ENCODE measurements at regions not wholly inside any gene's neighbourhood (a gene's known extent, or its start where the extent isn't known, plus 50 kb on each side); places are given as distances from the start of the nearest gene placed in this dataset.

DNA sequence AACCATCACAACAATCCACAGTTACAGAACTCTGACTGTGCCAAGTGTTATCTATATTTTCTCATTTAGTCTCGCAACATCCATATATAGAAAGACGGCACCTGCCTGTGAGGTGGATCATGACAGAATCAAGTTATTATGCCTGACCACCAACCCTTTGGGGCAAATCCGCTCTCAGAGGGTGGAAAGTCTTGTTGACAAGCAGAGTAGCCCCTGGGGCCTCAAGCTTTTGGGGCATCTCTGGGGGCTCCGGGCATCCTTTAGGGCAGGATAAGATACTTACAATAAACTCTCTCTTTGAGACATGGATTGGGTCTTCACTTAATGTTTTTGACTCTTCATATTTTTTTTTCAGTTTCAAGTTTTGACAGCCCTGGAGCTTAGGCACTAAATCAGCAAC lies 150.5 kb upstream of the NAV2 start:
- H3K4me1 Mint-ChIP-seq: no peaks in the 10 kb centered on the region
- H3K27ac Mint-ChIP-seq: no peak overlapping the region
- H3K36me3 Mint-ChIP-seq: no peaks in the 10 kb centered on the region
- H3K27me3 Mint-ChIP-seq: peaks cover 1% of the 10 kb centered on the region
- no peaks in the 10 kb centered on the region for H3K9me3 Mint-ChIP-seq
- no peak overlapping the region for H3K4me3 Mint-ChIP-seq

DNA sequence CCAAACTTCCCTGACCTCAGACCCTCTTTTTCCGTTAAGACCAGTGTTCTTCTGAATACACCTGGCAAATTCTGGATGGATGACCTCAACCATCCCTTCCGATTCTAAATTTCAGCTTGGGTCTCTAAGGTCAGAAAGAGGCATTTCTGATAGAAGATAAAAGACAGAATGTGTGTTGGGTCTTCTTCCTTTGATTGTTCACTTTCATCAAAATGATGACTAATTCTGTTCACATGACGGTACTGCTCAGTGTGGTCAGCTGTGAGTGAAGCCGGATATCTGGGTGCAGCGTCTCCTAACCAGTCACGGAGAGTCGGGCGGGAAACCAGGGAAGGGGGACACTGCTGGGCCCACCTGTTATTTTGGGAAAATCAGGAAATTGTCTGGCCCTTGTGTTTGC lies 151.6 kb upstream of the NAV2 start:
- peaks cover 2% of the 10 kb centered on the region for H3K27me3 Mint-ChIP-seq
- H3K4me1 Mint-ChIP-seq: no peaks in the 10 kb centered on the region
- H3K4me3 Mint-ChIP-seq: no peak overlapping the region
- no peaks in the 10 kb centered on the region for H3K36me3 Mint-ChIP-seq
- H3K27ac Mint-ChIP-seq: no peak overlapping the region
- no peaks in the 10 kb centered on the region for H3K9me3 Mint-ChIP-seq

DNA sequence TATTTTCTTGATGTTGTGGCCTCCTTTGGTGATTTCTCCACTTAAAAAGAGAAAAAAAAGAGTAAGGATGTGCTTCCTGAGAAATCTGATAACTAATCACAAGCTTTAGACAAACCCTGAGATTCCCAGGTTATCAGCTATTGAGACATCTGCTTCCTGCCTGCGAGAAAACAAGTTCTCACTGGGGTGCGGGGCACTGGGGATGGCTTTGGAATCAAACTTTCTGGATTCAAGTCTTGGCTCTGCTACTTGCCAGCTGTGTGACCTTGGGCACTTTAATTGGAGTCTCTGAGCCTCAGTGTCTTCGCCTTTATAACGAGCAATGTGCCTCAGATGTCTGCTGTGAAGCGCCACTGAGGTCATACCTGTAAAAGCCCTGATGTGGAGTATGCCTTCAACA lies 152.5 kb upstream of the NAV2 start:
- Mint-ChIP-seq H3K36me3 (no peaks in the 10 kb centered on the region), H3K4me1 (no peaks in the 10 kb centered on the region), H3K27me3 (peaks cover 4% of the 10 kb centered on the region), H3K9me3 (no peaks in the 10 kb centered on the region), H3K27ac (no peak overlapping the region), H3K4me3 (no peak overlapping the region)

DNA sequence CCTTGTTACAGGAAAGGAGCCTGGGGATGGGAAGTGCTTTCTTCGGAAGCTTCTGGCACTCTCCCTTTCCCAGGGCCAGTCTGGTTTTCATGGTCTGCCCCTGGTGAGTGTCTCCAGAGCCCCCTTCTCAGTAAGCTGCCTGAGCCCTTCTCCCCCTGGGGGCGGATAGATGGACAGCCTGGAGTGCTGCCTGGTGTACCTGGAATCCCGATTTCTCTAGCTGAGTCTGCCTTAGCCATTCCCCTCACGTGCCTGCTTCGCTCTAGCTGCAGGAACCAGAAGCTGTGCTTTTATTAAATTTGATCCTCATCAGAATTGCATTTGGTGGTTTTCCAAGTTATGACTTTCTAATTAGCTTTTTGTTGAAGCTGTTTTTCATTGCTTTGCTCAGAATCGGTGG lies 152.9 kb upstream of the NAV2 start:
- H3K27ac Mint-ChIP-seq: no peak overlapping the region
- H3K4me1 Mint-ChIP-seq: no peaks in the 10 kb centered on the region
- H3K9me3 Mint-ChIP-seq: no peaks in the 10 kb centered on the region
- no peaks in the 10 kb centered on the region for H3K36me3 Mint-ChIP-seq
- peaks cover 4% of the 10 kb centered on the region for H3K27me3 Mint-ChIP-seq
- H3K4me3 Mint-ChIP-seq: no peak overlapping the region

DNA sequence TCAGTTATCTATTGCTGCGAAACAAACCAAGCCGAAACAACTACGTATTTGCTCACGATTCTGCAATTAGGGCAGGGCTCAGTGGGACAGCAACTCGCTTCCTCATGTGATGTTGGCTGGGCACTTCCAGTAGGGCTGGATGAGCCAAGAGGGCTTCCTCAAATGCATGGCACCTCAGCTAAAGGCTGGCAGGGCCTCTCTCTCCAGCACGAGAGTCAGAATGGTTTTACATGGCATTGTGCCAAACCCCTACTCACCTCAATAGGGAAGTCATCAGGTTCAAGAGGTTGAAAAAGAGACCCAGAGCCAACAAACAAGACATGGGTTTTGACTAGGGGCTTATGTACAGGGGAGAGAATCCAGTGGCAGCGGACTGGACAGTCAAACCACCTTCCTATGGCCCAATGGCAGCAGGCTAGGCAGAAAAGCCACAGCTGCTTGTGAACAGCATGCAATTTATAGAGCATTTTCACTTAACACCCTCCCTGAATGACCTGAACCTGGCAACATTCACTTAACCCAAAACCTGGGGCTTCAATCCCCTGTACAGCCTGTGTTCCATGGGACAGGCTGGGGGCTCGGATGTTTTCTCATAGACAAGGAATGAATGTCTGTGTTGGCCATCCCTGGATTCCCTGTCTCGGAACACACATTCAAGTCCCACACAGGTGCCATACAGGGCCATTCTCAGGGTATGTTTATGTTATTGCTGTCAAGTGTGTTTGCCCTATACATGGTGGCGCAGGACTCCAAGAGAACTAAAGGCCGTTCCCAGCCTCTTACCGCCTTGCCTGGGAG lies 154.2 kb upstream of the NAV2 start:
- Mint-ChIP-seq H3K4me1 (no peaks in the 10 kb centered on the region), H3K36me3 (no peaks in the 10 kb centered on the region), H3K9me3 (no peaks in the 10 kb centered on the region), H3K27ac (no peak overlapping the region), H3K27me3 (peaks cover 4% of the 10 kb centered on the region), H3K4me3 (no peak overlapping the region)

DNA sequence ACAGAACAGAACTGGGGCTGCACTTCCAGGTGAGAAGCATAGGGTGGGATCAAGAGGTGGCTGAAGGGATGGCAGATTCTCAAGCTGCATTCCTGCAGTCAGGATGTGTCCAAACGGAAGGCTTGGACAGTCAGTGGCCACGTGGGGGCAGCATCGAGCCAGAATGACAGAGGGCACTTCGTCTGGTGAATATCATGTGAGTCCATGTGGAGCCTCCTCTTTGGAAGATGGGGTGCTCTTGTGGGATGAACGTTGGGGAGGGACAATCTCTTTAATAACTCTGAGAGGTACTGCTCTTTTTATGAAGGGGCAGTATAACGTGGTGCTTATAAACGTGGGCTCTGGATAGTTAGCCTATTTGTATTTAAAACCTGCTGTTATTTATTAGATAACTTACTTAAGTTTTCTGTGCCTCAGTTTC lies 154.9 kb upstream of the NAV2 start:
- Mint-ChIP-seq H3K36me3 (no peaks in the 10 kb centered on the region), H3K27me3 (peaks cover 4% of the 10 kb centered on the region), H3K9me3 (no peaks in the 10 kb centered on the region), H3K27ac (no peak overlapping the region), H3K4me1 (no peaks in the 10 kb centered on the region), H3K4me3 (no peak overlapping the region)

DNA sequence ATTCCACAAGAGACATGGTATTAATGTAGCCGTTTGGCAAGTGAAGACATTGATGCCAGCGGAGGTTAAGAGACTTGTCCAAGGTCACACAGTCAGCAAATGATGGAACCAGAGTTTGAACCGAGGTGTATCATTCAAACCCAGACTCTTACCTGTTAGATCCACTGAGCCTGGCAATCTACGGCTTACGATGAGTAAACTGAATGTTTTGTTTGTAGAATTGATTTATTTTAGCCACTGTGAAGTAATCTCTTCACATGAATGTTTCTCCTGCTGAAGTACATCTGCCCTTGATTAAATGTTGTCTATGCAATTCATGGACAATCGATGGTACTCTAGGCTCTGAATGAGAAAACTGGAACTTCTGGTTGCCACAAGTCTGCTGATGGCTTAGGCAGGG lies 155.5 kb upstream of the NAV2 start:
- Mint-ChIP-seq H3K9me3 (no peaks in the 10 kb centered on the region), H3K27me3 (peaks cover 4% of the 10 kb centered on the region), H3K36me3 (no peaks in the 10 kb centered on the region), H3K4me1 (no peaks in the 10 kb centered on the region), H3K4me3 (no peak overlapping the region), H3K27ac (no peak overlapping the region)

DNA sequence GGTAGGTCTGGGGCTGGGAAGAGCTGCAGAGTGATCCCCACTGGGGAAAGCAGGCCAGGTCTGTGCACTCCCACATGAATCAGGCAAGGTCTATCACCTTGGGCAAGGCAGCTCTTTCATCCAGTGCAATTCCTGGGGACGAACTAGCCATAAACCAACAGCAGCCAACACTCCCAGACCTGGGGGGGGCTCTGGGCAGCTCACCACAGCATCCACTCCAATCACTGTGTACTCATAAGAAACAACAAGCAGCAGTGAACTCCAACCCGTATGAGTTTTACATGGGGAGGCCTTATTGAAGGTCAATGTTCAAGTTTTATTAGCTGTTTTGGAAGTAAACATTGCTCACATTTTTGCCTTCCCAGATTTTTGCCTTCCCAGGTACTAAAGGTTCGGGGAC lies 157.4 kb upstream of the NAV2 start:
- Mint-ChIP-seq H3K27me3 (peaks cover 4% of the 10 kb centered on the region), H3K4me3 (no peak overlapping the region), H3K4me1 (no peaks in the 10 kb centered on the region), H3K9me3 (no peaks in the 10 kb centered on the region), H3K27ac (no peak overlapping the region), H3K36me3 (no peaks in the 10 kb centered on the region)

DNA sequence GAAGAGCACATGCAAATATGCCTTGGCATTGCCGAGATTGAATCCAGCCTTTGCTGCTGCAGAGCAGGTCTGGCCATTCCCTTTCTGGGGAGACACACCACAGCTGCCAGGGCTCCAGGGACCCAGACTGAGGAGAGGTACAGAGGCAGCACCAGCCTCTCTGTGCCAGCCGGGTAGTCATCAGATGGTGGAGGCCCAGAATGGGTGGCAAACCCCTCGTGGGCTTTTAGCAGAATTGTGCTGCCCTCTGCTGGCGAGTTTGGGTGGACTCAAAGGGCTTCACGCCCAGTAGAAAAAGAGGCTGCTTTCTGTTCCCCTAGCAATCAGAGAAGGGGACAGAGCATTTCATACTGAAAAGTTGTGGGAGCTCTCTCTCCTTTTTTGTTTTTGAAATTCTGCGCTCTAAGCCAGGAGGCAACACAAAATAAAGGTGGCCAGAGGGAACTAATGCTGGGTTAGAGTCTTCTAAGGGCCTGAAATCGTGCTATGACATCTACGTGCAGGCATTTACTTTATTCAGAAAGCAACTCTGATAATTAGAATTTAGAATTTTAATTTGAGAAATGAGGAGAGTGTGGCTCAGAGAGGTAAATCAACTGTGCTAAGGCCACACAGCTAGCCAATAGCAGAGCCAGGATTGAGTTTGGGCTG lies 158.8 kb upstream of the NAV2 start:
- H3K36me3 Mint-ChIP-seq: no peaks in the 10 kb centered on the region
- no peaks in the 10 kb centered on the region for H3K9me3 Mint-ChIP-seq
- no peak overlapping the region for H3K27ac Mint-ChIP-seq
- H3K4me1 Mint-ChIP-seq: no peaks in the 10 kb centered on the region
- H3K27me3 Mint-ChIP-seq: peaks cover 6% of the 10 kb centered on the region
- H3K4me3 Mint-ChIP-seq: no peak overlapping the region

DNA sequence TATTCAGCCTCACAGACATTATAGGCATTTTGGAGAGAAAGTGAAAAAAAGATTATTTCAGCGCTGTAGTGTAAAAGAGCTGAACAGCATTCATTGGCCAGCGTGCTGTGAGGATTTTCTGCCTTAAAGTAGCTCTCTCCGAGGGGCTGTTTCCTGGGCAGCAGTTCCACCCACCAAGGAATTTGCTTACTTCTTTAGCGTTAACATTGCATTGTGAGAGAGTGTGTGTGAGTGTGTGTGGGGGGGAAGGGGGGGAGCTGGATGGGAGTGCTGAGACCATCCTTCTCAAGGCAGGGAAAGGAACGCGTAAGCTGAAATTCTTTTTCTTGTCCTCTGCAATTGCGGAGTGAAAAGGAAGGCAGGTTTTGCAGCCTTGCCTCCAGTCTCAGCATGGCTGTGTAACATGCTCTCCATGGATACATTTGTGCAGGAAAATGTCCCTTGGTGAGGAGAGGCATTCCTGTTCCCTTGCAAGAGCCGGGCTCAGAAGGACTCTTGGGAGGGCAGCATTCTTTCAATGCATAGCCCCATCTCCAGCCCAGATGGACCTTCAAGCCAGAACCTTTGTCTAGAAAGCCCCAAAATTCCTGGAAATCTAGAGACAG lies 159.9 kb upstream of the NAV2 start:
- H3K9me3 Mint-ChIP-seq: no peaks in the 10 kb centered on the region
- no peaks in the 10 kb centered on the region for H3K36me3 Mint-ChIP-seq
- no peak overlapping the region for H3K27ac Mint-ChIP-seq
- peaks cover 5% of the 10 kb centered on the region for H3K27me3 Mint-ChIP-seq
- no peaks in the 10 kb centered on the region for H3K4me1 Mint-ChIP-seq
- no peak overlapping the region for H3K4me3 Mint-ChIP-seq

DNA sequence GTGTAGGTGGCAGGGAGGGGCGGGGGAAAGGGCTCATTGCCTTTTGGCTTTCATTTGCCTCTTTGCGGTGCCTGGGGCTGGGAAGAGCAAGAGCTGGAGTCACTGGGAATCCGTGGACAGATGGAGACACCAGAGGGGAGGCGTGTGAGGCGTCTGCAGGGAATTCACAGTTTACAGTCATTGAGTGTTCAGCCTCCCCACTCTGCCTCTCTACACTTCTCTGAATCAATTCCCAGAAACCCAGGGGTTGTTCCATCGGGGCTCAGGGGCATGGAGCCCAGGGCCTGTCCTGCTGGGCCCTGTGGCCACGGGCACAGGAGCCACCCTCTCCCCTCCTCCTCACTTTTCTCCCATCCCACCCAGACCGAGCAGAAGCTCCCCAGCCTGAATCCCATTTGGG lies 160.5 kb upstream of the NAV2 start:
- Mint-ChIP-seq H3K27me3 (peaks cover 5% of the 10 kb centered on the region), H3K4me1 (no peaks in the 10 kb centered on the region), H3K9me3 (no peaks in the 10 kb centered on the region), H3K36me3 (no peaks in the 10 kb centered on the region), H3K4me3 (no peak overlapping the region), H3K27ac (no peak overlapping the region)

DNA sequence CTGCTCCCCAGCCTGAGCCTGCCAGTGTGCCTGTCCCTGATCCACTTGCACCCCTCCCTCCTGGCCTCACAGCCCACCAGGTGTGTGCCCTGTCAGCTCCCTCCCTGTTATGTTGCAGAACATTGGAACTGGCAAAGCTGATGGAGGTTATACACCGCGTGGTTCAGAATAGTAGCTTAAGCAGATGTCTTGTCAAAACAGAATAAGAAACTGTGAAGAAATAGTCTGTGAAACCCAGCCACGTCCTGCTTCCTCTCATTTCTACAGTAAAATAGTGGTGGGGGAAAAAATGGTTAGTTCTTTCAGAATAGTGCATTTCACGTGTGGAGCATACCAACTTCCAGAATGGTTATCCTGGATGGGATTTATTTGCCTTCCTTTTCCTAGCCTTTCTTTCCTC lies 161.2 kb upstream of the NAV2 start:
- H3K9me3 Mint-ChIP-seq: no peaks in the 10 kb centered on the region
- no peak overlapping the region for H3K4me3 Mint-ChIP-seq
- H3K27ac Mint-ChIP-seq: no peak overlapping the region
- H3K4me1 Mint-ChIP-seq: no peaks in the 10 kb centered on the region
- peaks cover 5% of the 10 kb centered on the region for H3K27me3 Mint-ChIP-seq
- H3K36me3 Mint-ChIP-seq: no peaks in the 10 kb centered on the region

DNA sequence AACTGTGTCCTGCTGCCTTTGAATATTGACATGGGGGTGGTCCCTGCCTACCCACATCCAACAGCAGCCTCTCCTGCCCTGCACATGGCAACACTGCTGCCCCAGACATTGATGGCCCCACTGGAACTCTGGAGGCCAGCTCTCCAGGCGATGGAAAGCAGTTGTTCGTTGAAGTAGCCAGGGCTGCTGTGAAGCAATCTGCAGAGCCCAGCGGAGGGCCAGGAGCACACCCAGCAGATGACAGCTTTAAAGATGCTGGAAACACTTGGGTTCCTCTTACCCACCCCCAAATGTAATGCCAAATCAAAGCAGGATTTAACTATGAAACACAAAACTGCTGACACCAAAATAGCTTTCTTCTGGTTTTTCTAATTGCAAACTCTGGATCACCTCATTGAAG lies 165.6 kb upstream of the NAV2 start:
- Mint-ChIP-seq H3K4me3 (no peak overlapping the region), H3K27ac (no peak overlapping the region), H3K9me3 (no peaks in the 10 kb centered on the region)

DNA sequence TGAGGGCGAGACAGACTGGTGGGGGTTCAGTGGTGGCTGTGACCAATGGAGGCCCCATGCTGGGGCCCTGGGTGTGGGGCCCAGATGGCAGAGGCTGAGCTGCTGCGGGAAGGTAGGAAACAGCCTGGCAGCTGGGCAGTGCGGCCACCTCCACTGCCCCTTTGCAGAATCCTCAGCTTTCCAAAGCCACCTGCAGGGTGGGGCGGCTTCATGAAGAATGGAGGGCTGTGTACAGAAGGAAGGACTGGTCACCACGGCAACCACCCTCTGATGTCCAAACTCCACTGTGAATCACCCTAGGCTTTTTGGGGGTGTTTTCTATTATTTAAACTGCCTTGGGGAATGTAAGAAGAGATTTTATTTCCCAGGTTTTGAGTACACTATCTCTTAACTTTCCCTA lies 166.3 kb upstream of the NAV2 start:
- H3K4me1 Mint-ChIP-seq: no peaks in the 10 kb centered on the region
- H3K27ac Mint-ChIP-seq: no peak overlapping the region
- H3K27me3 Mint-ChIP-seq: peaks cover 7% of the 10 kb centered on the region
- H3K4me3 Mint-ChIP-seq: no peak overlapping the region
- H3K36me3 Mint-ChIP-seq: no peaks in the 10 kb centered on the region
- H3K9me3 Mint-ChIP-seq: no peaks in the 10 kb centered on the region

More for the DNA sequence above, 165.6 kb upstream of the NAV2 start:
- Mint-ChIP-seq H3K27me3 (peaks cover 7% of the 10 kb centered on the region), H3K36me3 (no peaks in the 10 kb centered on the region), H3K4me1 (no peaks in the 10 kb centered on the region)

DNA sequence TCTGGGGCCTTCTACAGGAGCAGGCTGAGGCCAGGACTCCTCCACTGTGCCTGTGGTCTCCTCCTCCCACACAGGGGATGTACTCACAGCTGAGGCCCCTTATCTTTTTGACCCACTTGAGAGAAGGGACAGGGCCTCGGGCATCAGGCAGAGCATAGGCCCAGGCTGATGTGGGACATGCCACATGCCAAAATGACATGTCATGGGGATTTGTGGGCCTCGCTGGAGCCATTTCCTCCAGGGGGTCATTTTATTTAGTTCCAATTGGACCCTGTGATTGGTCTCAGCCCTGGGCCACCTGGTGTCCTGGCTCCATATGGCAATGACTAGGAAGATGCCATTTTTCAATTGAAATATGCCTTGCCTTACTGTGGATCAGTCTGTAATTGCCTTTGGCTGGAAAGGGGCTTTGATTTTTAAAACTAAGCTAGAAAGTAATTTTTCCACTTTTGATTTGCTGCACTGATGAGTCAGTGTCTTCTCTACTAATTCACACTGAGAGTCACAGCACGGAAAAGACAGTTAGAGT lies 171.1 kb upstream of the NAV2 start:
- no peaks in the 10 kb centered on the region for H3K9me3 Mint-ChIP-seq

DNA sequence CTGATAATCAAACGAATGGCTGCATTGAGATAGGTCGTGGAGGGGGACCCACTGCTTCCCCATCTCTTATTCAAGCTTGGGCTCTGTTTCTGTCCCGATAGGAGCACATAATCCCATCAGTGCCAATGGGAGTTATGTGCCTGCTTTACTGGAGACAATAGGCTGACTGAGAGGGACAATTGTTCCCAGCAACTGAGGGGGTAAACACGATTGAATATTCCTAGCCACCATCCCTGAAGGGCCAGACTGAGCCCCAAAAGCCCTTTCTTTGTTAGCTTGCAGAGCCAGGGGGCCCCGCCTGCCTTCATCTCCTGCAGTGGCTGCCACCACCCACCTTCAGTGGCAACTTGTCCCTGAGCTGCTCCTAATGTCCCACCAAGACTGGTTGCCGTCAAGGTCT lies 172.8 kb upstream of the NAV2 start:
- H3K27me3 Mint-ChIP-seq: peaks cover 11% of the 10 kb centered on the region
- no peaks in the 10 kb centered on the region for H3K36me3 Mint-ChIP-seq
- no peak overlapping the region for H3K27ac Mint-ChIP-seq

More for the DNA sequence above, 171.1 kb upstream of the NAV2 start:
- Mint-ChIP-seq H3K4me1 (no peaks in the 10 kb centered on the region), H3K27ac (no peak overlapping the region), H3K27me3 (peaks cover 9% of the 10 kb centered on the region), H3K36me3 (no peaks in the 10 kb centered on the region), H3K4me3 (no peak overlapping the region)

More for the DNA sequence above, 172.8 kb upstream of the NAV2 start:
- Mint-ChIP-seq H3K9me3 (no peaks in the 10 kb centered on the region), H3K4me3 (no peak overlapping the region), H3K4me1 (no peaks in the 10 kb centered on the region)

Measured in activated naive CD4-positive, alpha-beta T cell treated with anti-CD3 and anti-CD28 coated beads, Interleukin-2, amount 50 U/mL, for 24 hours (primary cell).